ENCODE measurements at regions not wholly inside any gene's neighbourhood (a gene's known extent, or its start where the extent isn't known, plus 50 kb on each side); places are given as distances from the start of the nearest gene placed in this dataset.

DNA sequence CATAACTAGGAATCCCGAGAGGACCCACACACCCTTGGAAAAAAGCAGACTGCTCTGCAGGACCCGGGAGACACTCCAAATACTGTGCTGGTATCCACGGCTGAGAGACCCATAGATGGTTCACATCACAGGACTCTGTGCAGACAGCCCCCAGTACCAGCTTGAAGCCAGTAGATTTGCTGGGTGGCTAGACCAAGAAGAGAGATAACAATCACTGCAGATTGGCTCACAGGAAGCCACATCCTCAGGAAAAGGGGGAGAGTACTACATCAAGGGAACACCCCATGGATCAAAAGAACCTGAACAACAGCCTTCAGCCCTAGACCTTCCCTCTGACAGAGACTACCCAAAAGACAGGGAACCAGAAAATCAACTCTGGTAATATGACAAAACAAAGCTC is 223.8 kb upstream of the LRATD1 start:
- CTCF ChIA-PET = no interaction called here
- no peak for TF ChIP-seq GATA3 (IDR thresholded peaks at IDR 0.05; ENCODE audit: borderline replicate concordance)
- no peak for TF ChIP-seq NFE2L2 (conservative IDR thresholded peaks at IDR 0.05; ENCODE audit: low read length)
- TF ChIP-seq RAD21 (conservative IDR thresholded peaks at IDR 0.05 in 1 of 2, IDR thresholded peaks at IDR 0.05 in 1 of 2) = no peak
- TF ChIP-seq EHF (CRISPR knock-in tag; IDR thresholded peaks at IDR 0.05) = no peak
- no peak for TF ChIP-seq NPAS2 (CRISPR knock-in tag; IDR thresholded peaks at IDR 0.05; ENCODE audit: borderline replicate concordance)
- TF ChIP-seq, protein P1, sequence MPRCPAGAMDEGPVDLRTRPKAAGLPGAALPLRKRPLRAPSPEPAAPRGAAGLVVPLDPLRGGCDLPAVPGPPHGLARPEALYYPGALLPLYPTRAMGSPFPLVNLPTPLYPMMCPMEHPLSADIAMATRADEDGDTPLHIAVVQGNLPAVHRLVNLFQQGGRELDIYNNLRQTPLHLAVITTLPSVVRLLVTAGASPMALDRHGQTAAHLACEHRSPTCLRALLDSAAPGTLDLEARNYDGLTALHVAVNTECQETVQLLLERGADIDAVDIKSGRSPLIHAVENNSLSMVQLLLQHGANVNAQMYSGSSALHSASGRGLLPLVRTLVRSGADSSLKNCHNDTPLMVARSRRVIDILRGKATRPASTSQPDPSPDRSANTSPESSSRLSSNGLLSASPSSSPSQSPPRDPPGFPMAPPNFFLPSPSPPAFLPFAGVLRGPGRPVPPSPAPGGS (IDR thresholded peaks at IDR 0.05) = no peak
- TF ChIP-seq ESRRA (IDR thresholded peaks at IDR 0.05; ENCODE audit: borderline replicate concordance, low read length) = no peak
- TF ChIP-seq KDM5A (IDR thresholded peaks at IDR 0.05) = no peak
- no peak for TF ChIP-seq BHLHE40 (IDR thresholded peaks at IDR 0.05; ENCODE audit: low read depth, low read length)
- no peak for TF ChIP-seq ZC3H11A (IDR thresholded peaks at IDR 0.05)
- TF ChIP-seq, protein P2, sequence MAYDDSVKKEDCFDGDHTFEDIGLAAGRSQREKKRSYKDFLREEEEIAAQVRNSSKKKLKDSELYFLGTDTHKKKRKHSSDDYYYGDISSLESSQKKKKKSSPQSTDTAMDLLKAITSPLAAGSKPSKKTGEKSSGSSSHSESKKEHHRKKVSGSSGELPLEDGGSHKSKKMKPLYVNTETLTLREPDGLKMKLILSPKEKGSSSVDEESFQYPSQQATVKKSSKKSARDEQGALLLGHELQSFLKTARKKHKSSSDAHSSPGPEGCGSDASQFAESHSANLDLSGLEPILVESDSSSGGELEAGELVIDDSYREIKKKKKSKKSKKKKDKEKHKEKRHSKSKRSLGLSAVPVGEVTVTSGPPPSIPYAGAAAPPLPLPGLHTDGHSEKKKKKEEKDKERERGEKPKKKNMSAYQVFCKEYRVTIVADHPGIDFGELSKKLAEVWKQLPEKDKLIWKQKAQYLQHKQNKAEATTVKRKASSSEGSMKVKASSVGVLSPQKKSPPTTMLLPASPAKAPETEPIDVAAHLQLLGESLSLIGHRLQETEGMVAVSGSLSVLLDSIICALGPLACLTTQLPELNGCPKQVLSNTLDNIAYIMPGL (CRISPR knock-in tag; IDR thresholded peaks at IDR 0.05; ENCODE audit: borderline replicate concordance) = no peak
- no peak for TF ChIP-seq CBX8 (IDR thresholded peaks at IDR 0.05)
- no peak for TF ChIP-seq SMC3 (IDR thresholded peaks at IDR 0.05)
- no peak for TF ChIP-seq MAFK (IDR thresholded peaks at IDR 0.05; ENCODE audit: partially characterized antibody)

DNA sequence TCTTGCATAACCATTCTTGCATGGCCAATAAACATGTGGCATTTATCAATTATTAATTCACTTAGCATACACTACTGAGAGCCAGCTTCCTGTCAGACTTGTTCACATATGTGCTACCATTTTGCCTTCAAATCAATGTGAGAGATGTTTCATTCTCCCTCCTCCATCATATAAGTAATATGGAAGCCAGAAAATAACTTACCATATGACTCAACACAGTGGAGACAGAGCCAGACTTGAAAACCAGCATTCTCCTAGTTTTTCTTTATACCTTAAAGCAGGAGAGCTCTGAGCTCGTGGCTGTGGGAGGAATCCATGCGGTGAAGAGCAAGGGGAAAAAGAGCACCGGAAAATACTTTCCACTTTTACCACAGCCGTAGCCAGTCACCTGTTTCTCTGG is 215.0 kb upstream of the LRATD1 start:
- CTCF ChIA-PET = no interaction called here
- no peak overlapping the region for H3K4me2 ChIP-seq
- DNase-seq (ENCODE audit: low read depth in 1 of 2, low spot score in 1 of 2) = no peak
- ATAC-seq = no peak
- 9% methylated on average over 4 of the region's 4 CpGs for WGBS (ENCODE audit: missing lambda C conversion rate)
- POLR2A ChIA-PET = no interaction called here
- peaks cover 5% of the 10 kb centered on the region; the same call in 2 of the 3 replicates for H3K9me3 ChIP-seq
- no peak for FAIRE-seq
- no peak overlapping the region for H3K4me3 ChIP-seq
- no peak overlapping the region for H3K27ac ChIP-seq
- no peaks in the 10 kb centered on the region for H3K4me1 ChIP-seq
- no peak for TF ChIP-seq CHD2 (IDR thresholded peaks at IDR 0.05; ENCODE audit: low read length, partially characterized antibody)
- TF ChIP-seq POLR2AphosphoS2 (conservative IDR thresholded peaks at IDR 0.05; ENCODE audit: low read length) = no peak
- TF ChIP-seq ZNF302 (CRISPR knock-in tag; IDR thresholded peaks at IDR 0.05) = no peak
- TF ChIP-seq RFX5 (IDR thresholded peaks at IDR 0.05) = no peak
- no peak for TF ChIP-seq TP53 (CRISPR knock-in tag; IDR thresholded peaks at IDR 0.05)
- no peak for TF ChIP-seq CBX2 (IDR thresholded peaks at IDR 0.05; ENCODE audit: borderline replicate concordance, low read depth)
- no peak for TF ChIP-seq SMC3 (IDR thresholded peaks at IDR 0.05)
- no peak for TF ChIP-seq MYC (IDR thresholded peaks at IDR 0.05; ENCODE audit: borderline replicate concordance, low read length)
- no peak for TF ChIP-seq TFCP2L1 (CRISPR knock-in tag; IDR thresholded peaks at IDR 0.05)
- TF ChIP-seq FOSL2 (IDR thresholded peaks at IDR 0.05) = no peak
- TF ChIP-seq FOSL2 (CRISPR knock-in tag; IDR thresholded peaks at IDR 0.05) = no peak
- TF ChIP-seq ESRRA (IDR thresholded peaks at IDR 0.05; ENCODE audit: borderline replicate concordance, low read length) = no peak
- TF ChIP-seq, protein P3, sequence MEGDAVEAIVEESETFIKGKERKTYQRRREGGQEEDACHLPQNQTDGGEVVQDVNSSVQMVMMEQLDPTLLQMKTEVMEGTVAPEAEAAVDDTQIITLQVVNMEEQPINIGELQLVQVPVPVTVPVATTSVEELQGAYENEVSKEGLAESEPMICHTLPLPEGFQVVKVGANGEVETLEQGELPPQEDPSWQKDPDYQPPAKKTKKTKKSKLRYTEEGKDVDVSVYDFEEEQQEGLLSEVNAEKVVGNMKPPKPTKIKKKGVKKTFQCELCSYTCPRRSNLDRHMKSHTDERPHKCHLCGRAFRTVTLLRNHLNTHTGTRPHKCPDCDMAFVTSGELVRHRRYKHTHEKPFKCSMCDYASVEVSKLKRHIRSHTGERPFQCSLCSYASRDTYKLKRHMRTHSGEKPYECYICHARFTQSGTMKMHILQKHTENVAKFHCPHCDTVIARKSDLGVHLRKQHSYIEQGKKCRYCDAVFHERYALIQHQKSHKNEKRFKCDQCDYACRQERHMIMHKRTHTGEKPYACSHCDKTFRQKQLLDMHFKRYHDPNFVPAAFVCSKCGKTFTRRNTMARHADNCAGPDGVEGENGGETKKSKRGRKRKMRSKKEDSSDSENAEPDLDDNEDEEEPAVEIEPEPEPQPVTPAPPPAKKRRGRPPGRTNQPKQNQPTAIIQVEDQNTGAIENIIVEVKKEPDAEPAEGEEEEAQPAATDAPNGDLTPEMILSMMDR (IDR thresholded peaks at IDR 0.05) = no peak
- TF ChIP-seq, protein P4, sequence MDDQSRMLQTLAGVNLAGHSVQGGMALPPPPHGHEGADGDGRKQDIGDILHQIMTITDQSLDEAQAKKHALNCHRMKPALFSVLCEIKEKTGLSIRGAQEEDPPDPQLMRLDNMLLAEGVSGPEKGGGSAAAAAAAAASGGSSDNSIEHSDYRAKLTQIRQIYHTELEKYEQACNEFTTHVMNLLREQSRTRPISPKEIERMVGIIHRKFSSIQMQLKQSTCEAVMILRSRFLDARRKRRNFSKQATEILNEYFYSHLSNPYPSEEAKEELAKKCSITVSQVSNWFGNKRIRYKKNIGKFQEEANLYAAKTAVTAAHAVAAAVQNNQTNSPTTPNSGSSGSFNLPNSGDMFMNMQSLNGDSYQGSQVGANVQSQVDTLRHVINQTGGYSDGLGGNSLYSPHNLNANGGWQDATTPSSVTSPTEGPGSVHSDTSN (IDR thresholded peaks at IDR 0.05) = no peak
- TF ChIP-seq, protein P5, sequence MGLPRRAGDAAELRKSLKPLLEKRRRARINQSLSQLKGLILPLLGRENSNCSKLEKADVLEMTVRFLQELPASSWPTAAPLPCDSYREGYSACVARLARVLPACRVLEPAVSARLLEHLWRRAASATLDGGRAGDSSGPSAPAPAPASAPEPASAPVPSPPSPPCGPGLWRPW (IDR thresholded peaks at IDR 0.05) = no peak
- TF ChIP-seq, protein P6, sequence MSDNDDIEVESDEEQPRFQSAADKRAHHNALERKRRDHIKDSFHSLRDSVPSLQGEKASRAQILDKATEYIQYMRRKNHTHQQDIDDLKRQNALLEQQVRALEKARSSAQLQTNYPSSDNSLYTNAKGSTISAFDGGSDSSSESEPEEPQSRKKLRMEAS (IDR thresholded peaks at IDR 0.05) = no peak

More for the DNA sequence above, 223.8 kb upstream of the LRATD1 start:
- no peak for DNase-seq (ENCODE audit: low read depth in 1 of 2, low spot score in 1 of 2)
- POLR2A ChIA-PET = no interaction called here
- Histone ChIP-seq H3K4me2 (no peak overlapping the region), H3K27ac (no peak overlapping the region), H3K4me1 (no peaks in the 10 kb centered on the region), H3K4me3 (no peak overlapping the region), H3K9me3 (peaks cover 2% of the 10 kb centered on the region; the same call in 2 of the 3 replicates)
- ATAC-seq = no peak
- no peak for FAIRE-seq
- WGBS (ENCODE audit: missing lambda C conversion rate) = 0% methylated on average over 3 of the region's 3 CpGs

All from A549 (cell line).